ENCODE measurements at regions not wholly inside any gene's neighbourhood (a gene's known extent, or its start where the extent isn't known, plus 50 kb on each side); places are given as distances from the start of the nearest gene placed in this dataset.

- no peak overlapping the region for H3K9ac ChIP-seq (ENCODE audit: low read length)
- H3K27me3 ChIP-seq (ENCODE audit: low read length), result no peaks in the 10 kb centered on the region
- peak overlapping the region; percentile 44 for H3K4me2 ChIP-seq (ENCODE audit: low read depth, low read length, poor library complexity, severe bottlenecking)
- no peaks in the 10 kb centered on the region for H4K20me1 ChIP-seq (ENCODE audit: insufficient read depth, low read depth, low read length)
- no peaks in the 10 kb centered on the region for H3K36me3 ChIP-seq (ENCODE audit: insufficient read depth, low read length)
- no peak overlapping the region for H2AFZ ChIP-seq (ENCODE audit: low read length)
- H3K9me2 ChIP-seq (replicated peaks; ENCODE audit: insufficient read depth, low read length), result no peaks in the 10 kb centered on the region
- no peaks in the 10 kb centered on the region for H3K79me2 ChIP-seq (ENCODE audit: low read length)
- peak overlapping the region; percentile 29; the same call in 1 of the 2 replicates for H3K27ac ChIP-seq (ENCODE audit: low read length)
- no peak overlapping the region for H3K4me3 ChIP-seq (ENCODE audit: low read length)
- peaks cover 42% of the 10 kb centered on the region for H3K4me1 ChIP-seq (ENCODE audit: low read length)
- peak; percentile 91 for DNase-seq
- H3K9me3 ChIP-seq (ENCODE audit: low read length), result no peaks in the 10 kb centered on the region
Observed at GRCh38 chr22:48492366-48493320, 1335.0 kb downstream of the BRD1 start.

GRCh38 chr22:48491451-48491941 is 1336.2 kb downstream of the BRD1 start:
- H3K4me2 ChIP-seq (ENCODE audit: low read depth, low read length, poor library complexity, severe bottlenecking), result no peak overlapping the region
- no peaks in the 10 kb centered on the region for H3K9me2 ChIP-seq (replicated peaks; ENCODE audit: insufficient read depth, low read length)
- H3K4me3 ChIP-seq (ENCODE audit: low read length), result no peak overlapping the region
- H4K20me1 ChIP-seq (ENCODE audit: insufficient read depth, low read depth, low read length), result 0 out of 2 replicates have a peak, but pooled peaks cover 10% of the 10 kb centered on the region
- H3K27ac ChIP-seq (ENCODE audit: low read length), result no peak overlapping the region
- no peak overlapping the region for H2AFZ ChIP-seq (ENCODE audit: low read length)
- no peaks in the 10 kb centered on the region for H3K79me2 ChIP-seq (ENCODE audit: low read length)
- H3K27me3 ChIP-seq (ENCODE audit: low read length), result no peaks in the 10 kb centered on the region
- H3K9me3 ChIP-seq (ENCODE audit: low read length), result no peaks in the 10 kb centered on the region
- DNase-seq, result no peak
- no peak overlapping the region for H3K9ac ChIP-seq (ENCODE audit: low read length)
- H3K4me1 ChIP-seq (ENCODE audit: low read length), result peaks cover 42% of the 10 kb centered on the region
- no peaks in the 10 kb centered on the region for H3K36me3 ChIP-seq (ENCODE audit: insufficient read depth, low read length)

GRCh38 chr22:48490500-48491411 is 1336.9 kb downstream of the BRD1 start:
- H3K9ac ChIP-seq (ENCODE audit: low read length), result no peak overlapping the region
- no peak overlapping the region for H3K4me3 ChIP-seq (ENCODE audit: low read length)
- DNase-seq, result no peak
- no peaks in the 10 kb centered on the region for H3K36me3 ChIP-seq (ENCODE audit: insufficient read depth, low read length)
- H3K9me3 ChIP-seq (ENCODE audit: low read length), result no peaks in the 10 kb centered on the region
- peaks cover 42% of the 10 kb centered on the region for H3K4me1 ChIP-seq (ENCODE audit: low read length)
- no peak overlapping the region for H2AFZ ChIP-seq (ENCODE audit: low read length)
- 0 out of 2 replicates have a peak, but pooled peaks cover 11% of the 10 kb centered on the region for H4K20me1 ChIP-seq (ENCODE audit: insufficient read depth, low read depth, low read length)
- H3K27ac ChIP-seq (ENCODE audit: low read length), result no peak overlapping the region
- H3K79me2 ChIP-seq (ENCODE audit: low read length), result no peaks in the 10 kb centered on the region
- no peak overlapping the region for H3K4me2 ChIP-seq (ENCODE audit: low read depth, low read length, poor library complexity, severe bottlenecking)
- no peaks in the 10 kb centered on the region for H3K27me3 ChIP-seq (ENCODE audit: low read length)
- no peaks in the 10 kb centered on the region for H3K9me2 ChIP-seq (replicated peaks; ENCODE audit: insufficient read depth, low read length)

DNA sequence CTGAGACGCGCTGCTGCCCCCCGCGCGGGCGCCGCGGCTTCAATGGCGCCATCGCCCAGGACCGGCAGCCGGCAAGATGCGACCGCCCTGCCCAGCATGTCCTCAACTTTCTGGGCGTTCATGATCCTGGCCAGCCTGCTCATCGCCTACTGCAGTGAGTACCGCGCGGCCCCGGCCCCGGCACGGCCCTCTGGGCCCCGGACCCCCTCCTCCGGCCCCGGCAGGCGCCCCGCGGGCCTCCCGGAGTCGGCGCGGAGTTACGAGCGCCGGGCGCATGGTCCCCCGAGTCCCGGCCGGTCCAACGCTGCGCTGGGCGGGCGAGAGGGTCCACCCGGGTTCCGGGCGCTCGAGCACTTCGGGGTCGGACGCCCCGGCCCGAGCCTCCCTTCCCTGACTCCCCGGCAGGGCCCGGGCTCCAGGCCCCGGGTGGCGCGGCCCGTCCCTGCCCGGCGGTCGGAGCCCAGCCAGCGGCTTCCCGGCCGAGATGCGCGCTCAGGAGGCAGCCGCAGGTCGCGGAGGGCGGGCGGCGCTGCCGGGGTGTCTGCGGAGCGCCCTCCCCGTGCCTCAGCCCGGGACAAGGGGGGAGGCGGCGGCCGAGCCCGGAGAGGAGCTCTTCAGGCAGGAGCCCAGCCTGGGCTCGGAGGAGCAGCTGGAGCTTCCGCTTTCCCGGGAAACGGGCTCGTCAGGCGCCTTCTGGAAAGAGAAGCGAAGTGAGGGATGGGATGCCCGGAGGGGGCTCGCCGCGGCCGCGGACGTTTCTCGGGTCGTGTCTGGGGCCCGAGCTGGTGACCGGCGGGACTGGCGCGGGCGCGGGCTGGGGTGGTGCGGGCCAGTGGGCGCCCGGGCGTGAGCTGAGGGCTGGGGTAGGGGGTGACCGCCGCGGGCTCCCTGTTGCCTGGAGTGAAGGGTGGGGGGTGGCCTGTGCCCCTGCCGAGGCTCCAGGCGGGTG is 1337.8 kb downstream of the BRD1 start:
- 0 out of 2 replicates have a peak, but pooled peaks cover 11% of the 10 kb centered on the region for H4K20me1 ChIP-seq (ENCODE audit: insufficient read depth, low read depth, low read length)
- no peaks in the 10 kb centered on the region for H3K27me3 ChIP-seq (ENCODE audit: low read length)
- H3K27ac ChIP-seq (ENCODE audit: low read length), result no peak overlapping the region
- H3K36me3 ChIP-seq (ENCODE audit: insufficient read depth, low read length), result no peaks in the 10 kb centered on the region
- no peak overlapping the region for H2AFZ ChIP-seq (ENCODE audit: low read length)
- no peak overlapping the region for H3K9ac ChIP-seq (ENCODE audit: low read length)
- no peak overlapping the region for H3K4me3 ChIP-seq (ENCODE audit: low read length)
- peaks cover 38% of the 10 kb centered on the region for H3K4me1 ChIP-seq (ENCODE audit: low read length)
- no peaks in the 10 kb centered on the region for H3K9me2 ChIP-seq (replicated peaks; ENCODE audit: insufficient read depth, low read length)
- H3K4me2 ChIP-seq (ENCODE audit: low read depth, low read length, poor library complexity, severe bottlenecking), result no peak overlapping the region
- DNase-seq, result no peak
- H3K9me3 ChIP-seq (ENCODE audit: low read length), result no peaks in the 10 kb centered on the region
- no peaks in the 10 kb centered on the region for H3K79me2 ChIP-seq (ENCODE audit: low read length)

DNA sequence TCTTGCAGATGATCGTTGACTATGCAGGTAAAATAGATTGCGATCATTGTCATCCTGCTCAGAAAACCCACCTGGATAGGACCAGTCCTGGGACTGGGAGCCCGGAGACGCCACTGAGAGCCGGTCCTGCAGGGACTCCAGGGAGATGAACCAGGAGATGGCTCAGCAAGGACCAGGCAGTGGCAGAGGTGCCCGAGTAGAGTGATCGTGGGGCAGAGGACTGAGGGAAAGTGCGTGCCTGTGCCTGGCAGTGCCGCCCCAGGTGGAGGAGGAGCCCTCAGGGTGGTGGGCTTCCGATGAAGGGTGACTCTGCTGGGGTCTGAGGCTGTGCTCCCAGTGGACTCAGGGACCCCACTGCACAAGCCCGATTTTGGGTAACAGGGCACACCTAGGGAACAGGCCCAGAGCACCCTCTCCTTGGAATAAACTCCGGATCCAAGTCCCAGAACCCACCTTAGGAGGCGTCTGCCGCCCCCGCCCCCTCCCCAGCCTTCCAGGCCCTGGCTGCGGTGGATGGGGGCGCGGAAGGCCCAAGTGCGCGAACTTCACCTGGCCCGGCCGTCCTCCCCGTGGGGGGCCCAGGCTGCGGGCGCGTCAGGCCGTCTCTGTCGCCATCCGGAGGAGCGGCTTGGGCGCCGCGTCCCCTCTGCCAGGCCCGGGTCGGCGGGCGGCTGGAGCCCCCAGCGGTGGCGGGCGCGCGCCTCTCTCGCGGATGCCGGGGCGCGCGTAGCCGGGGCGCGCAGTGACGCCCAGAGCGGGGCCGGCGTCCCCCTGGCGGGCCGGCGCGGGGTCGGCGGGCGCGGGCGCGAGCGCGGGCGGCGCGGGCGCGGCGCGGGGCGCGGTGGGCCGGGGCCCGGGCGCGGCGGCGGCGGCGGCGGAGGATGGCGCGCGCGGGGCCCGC is 1338.8 kb downstream of the BRD1 start:
- H3K4me1 ChIP-seq (ENCODE audit: low read length), result peaks cover 28% of the 10 kb centered on the region
- H3K4me3 ChIP-seq (ENCODE audit: low read length), result no peak overlapping the region
- no peak overlapping the region for H2AFZ ChIP-seq (ENCODE audit: low read length)
- no peak overlapping the region for H3K4me2 ChIP-seq (ENCODE audit: low read depth, low read length, poor library complexity, severe bottlenecking)
- H3K9ac ChIP-seq (ENCODE audit: low read length), result no peak overlapping the region
- H3K27ac ChIP-seq (ENCODE audit: low read length), result no peak overlapping the region
- no peaks in the 10 kb centered on the region for H3K27me3 ChIP-seq (ENCODE audit: low read length)
- no peaks in the 10 kb centered on the region for H3K9me2 ChIP-seq (replicated peaks; ENCODE audit: insufficient read depth, low read length)
- no peaks in the 10 kb centered on the region for H3K9me3 ChIP-seq (ENCODE audit: low read length)
- H3K36me3 ChIP-seq (ENCODE audit: insufficient read depth, low read length), result no peaks in the 10 kb centered on the region
- H3K79me2 ChIP-seq (ENCODE audit: low read length), result no peaks in the 10 kb centered on the region
- DNase-seq, result no peak
- 0 out of 2 replicates have a peak, but pooled peaks cover 11% of the 10 kb centered on the region for H4K20me1 ChIP-seq (ENCODE audit: insufficient read depth, low read depth, low read length)

GRCh38 chr22:48488149-48488551 is 1339.5 kb downstream of the BRD1 start:
- Histone ChIP-seq H3K4me3 (ENCODE audit: low read length) (no peak overlapping the region), H3K36me3 (ENCODE audit: insufficient read depth, low read length) (no peaks in the 10 kb centered on the region), H3K27me3 (ENCODE audit: low read length) (no peaks in the 10 kb centered on the region), H3K27ac (ENCODE audit: low read length) (no peak overlapping the region), H3K4me2 (ENCODE audit: low read depth, low read length, poor library complexity, severe bottlenecking) (no peak overlapping the region), H3K9me2 (replicated peaks; ENCODE audit: insufficient read depth, low read length) (no peaks in the 10 kb centered on the region), H3K79me2 (ENCODE audit: low read length) (no peaks in the 10 kb centered on the region), H3K9me3 (ENCODE audit: low read length) (no peaks in the 10 kb centered on the region), H4K20me1 (ENCODE audit: insufficient read depth, low read depth, low read length) (0 out of 2 replicates have a peak, but pooled peaks cover 11% of the 10 kb centered on the region), H2AFZ (ENCODE audit: low read length) (no peak overlapping the region), H3K4me1 (ENCODE audit: low read length) (peaks cover 21% of the 10 kb centered on the region), H3K9ac (ENCODE audit: low read length) (no peak overlapping the region)
- peak; percentile 53 for DNase-seq

DNA sequence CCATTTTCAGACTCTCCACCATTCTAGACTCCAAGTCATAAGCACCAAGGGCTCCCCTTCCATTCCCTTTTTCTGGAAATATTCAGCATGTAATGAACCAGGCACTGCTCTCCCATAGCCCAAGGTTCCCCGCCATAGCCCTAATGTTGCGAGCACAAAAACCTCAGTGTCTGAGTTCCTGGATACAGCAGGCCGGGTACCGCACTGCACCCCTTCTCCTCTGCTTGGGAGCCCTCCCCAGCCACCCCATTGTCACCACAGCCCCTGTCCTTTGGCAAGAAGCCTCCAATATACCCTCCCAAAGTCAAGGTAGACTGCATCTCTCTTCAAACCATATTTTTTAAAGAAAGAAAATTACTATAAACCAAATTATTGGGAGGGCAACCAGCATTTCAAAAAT is 1341.1 kb downstream of the BRD1 start:
- 0 out of 2 replicates have a peak, but pooled peaks cover 11% of the 10 kb centered on the region for H4K20me1 ChIP-seq (ENCODE audit: insufficient read depth, low read depth, low read length)
- H3K4me3 ChIP-seq (ENCODE audit: low read length), result no peak overlapping the region
- H3K4me2 ChIP-seq (ENCODE audit: low read depth, low read length, poor library complexity, severe bottlenecking), result no peak overlapping the region
- no peaks in the 10 kb centered on the region for H3K27me3 ChIP-seq (ENCODE audit: low read length)
- H3K9ac ChIP-seq (ENCODE audit: low read length), result no peak overlapping the region
- H3K79me2 ChIP-seq (ENCODE audit: low read length), result no peaks in the 10 kb centered on the region
- no peak overlapping the region for H2AFZ ChIP-seq (ENCODE audit: low read length)
- no peaks in the 10 kb centered on the region for H3K9me3 ChIP-seq (ENCODE audit: low read length)
- no peaks in the 10 kb centered on the region for H3K36me3 ChIP-seq (ENCODE audit: insufficient read depth, low read length)
- H3K4me1 ChIP-seq (ENCODE audit: low read length), result peaks cover 7% of the 10 kb centered on the region
- no peak overlapping the region for H3K27ac ChIP-seq (ENCODE audit: low read length)
- no peaks in the 10 kb centered on the region for H3K9me2 ChIP-seq (replicated peaks; ENCODE audit: insufficient read depth, low read length)
- no peak for DNase-seq

All from Karpas-422 (cell line).